ENCODE measurements at regions not wholly inside any gene's neighbourhood (a gene's known extent, or its start where the extent isn't known, plus 50 kb on each side); places are given as distances from the start of the nearest gene placed in this dataset.

DNA sequence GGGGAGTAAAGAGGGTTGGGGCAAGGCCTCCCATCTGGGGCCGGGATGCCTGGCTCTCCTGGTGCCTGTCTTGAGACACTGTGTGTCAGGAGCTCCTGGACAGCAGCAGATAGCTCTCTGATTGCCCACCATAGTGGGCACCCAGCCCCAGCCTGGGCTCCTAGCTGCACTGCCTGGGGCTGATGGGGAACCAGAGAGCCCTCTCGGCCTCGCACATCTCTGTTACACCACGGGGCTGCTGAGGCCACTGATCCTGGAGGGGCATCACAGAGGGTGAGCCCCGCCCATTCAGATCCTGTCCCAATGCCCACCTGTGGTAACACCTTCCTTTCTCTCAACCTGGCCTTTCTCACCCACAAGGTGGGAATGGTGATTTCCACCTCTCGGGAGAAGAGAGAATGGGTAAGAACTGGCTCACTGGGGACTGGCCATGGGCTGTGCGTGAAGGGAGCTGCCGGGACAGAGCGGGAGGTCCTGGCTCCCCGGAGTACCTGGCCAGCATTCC, 135.9 kb downstream of the URI1 start (continued):
- TF ChIP-seq RAD21 (IDR thresholded peaks at IDR 0.05) = no peak

DNA sequence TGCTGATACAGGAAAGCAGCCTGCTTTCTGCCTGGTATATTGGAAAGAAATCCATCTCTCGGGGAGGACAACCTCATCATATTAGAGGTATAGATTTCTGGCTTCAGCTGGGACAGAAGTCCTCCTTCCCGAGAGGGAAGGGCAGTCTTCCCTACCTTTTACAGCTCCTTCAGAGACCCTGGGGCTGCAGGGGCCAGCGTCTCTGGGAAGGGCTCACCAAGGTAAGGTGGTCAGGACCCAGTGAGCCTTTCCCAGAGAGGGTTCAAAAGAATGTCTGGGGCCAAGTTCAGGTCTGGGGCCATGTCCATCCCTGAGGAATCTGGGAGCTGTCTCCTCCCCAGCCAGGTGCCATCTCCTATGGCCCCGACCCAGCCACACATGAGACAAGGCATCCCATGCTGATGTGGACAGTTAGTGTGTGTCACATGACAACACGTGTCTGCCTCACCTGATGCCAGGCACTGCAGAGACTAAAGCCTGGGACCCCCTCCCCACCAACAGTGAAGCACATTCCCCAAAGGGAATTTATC, 136.4 kb downstream of the URI1 start:
- Histone ChIP-seq H3K4me1 (ENCODE audit: control insufficient read depth in 4 of 4, insufficient read depth in 4 of 4, low read length in 3 of 4) (no peaks in the 10 kb centered on the region), H3K9me3 (ENCODE audit: control insufficient read depth in 4 of 4, low read length in 3 of 4) (no peaks in the 10 kb centered on the region), H3K27ac (ENCODE audit: low read depth in 1 of 2, low read length in 2 of 2) (no peak overlapping the region), H3K4me3 (ENCODE audit: low read depth in 1 of 3, low read length in 3 of 3) (no peak overlapping the region), H3K27me3 (ENCODE audit: control insufficient read depth in 4 of 4, insufficient read depth in 4 of 4, low read length in 3 of 4) (no peaks in the 10 kb centered on the region), H3K9ac (ENCODE audit: low read depth in 1 of 2, low read length in 2 of 2) (no peak overlapping the region), H3K36me3 (ENCODE audit: control insufficient read depth in 4 of 4, insufficient read depth in 3 of 4, low read depth in 1 of 4, low read length in 3 of 4) (no peaks in the 10 kb centered on the region)
- TF ChIP-seq RXRA (IDR thresholded peaks at IDR 0.05) (no peak), TAF1 (conservative IDR thresholded peaks at IDR 0.05) (no peak), HNF4A (conservative IDR thresholded peaks at IDR 0.05) (no peak), SP1 (IDR thresholded peaks at IDR 0.05) (no peak), FOXA1 (IDR thresholded peaks at IDR 0.05) (no peak), HNF4G (IDR thresholded peaks at IDR 0.05) (no peak), RAD21 (IDR thresholded peaks at IDR 0.05) (no peak), NR2F2 (IDR thresholded peaks at IDR 0.05) (no peak), EGR1 (IDR thresholded peaks at IDR 0.05; ENCODE audit: low read depth in 2 of 2) (no peak), JUND (IDR thresholded peaks at IDR 0.05) (no peak), YY1 (IDR thresholded peaks at IDR 0.05) (no peak), GABPA (IDR thresholded peaks at IDR 0.05 in 1 of 2, conservative IDR thresholded peaks at IDR 0.05 in 1 of 2) (no peak), FOXA2 (IDR thresholded peaks at IDR 0.05) (no peak)
- TF ChIP-seq, protein P1, sequence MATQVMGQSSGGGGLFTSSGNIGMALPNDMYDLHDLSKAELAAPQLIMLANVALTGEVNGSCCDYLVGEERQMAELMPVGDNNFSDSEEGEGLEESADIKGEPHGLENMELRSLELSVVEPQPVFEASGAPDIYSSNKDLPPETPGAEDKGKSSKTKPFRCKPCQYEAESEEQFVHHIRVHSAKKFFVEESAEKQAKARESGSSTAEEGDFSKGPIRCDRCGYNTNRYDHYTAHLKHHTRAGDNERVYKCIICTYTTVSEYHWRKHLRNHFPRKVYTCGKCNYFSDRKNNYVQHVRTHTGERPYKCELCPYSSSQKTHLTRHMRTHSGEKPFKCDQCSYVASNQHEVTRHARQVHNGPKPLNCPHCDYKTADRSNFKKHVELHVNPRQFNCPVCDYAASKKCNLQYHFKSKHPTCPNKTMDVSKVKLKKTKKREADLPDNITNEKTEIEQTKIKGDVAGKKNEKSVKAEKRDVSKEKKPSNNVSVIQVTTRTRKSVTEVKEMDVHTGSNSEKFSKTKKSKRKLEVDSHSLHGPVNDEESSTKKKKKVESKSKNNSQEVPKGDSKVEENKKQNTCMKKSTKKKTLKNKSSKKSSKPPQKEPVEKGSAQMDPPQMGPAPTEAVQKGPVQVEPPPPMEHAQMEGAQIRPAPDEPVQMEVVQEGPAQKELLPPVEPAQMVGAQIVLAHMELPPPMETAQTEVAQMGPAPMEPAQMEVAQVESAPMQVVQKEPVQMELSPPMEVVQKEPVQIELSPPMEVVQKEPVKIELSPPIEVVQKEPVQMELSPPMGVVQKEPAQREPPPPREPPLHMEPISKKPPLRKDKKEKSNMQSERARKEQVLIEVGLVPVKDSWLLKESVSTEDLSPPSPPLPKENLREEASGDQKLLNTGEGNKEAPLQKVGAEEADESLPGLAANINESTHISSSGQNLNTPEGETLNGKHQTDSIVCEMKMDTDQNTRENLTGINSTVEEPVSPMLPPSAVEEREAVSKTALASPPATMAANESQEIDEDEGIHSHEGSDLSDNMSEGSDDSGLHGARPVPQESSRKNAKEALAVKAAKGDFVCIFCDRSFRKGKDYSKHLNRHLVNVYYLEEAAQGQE (IDR thresholded peaks at IDR 0.05) = no peak
- TF ChIP-seq, protein P2, sequence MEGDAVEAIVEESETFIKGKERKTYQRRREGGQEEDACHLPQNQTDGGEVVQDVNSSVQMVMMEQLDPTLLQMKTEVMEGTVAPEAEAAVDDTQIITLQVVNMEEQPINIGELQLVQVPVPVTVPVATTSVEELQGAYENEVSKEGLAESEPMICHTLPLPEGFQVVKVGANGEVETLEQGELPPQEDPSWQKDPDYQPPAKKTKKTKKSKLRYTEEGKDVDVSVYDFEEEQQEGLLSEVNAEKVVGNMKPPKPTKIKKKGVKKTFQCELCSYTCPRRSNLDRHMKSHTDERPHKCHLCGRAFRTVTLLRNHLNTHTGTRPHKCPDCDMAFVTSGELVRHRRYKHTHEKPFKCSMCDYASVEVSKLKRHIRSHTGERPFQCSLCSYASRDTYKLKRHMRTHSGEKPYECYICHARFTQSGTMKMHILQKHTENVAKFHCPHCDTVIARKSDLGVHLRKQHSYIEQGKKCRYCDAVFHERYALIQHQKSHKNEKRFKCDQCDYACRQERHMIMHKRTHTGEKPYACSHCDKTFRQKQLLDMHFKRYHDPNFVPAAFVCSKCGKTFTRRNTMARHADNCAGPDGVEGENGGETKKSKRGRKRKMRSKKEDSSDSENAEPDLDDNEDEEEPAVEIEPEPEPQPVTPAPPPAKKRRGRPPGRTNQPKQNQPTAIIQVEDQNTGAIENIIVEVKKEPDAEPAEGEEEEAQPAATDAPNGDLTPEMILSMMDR (IDR thresholded peaks at IDR 0.05; ENCODE audit: low read depth, low read length, missing input control) = no peak
- TF ChIP-seq, protein P3, sequence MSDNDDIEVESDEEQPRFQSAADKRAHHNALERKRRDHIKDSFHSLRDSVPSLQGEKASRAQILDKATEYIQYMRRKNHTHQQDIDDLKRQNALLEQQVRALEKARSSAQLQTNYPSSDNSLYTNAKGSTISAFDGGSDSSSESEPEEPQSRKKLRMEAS (IDR thresholded peaks at IDR 0.05) = no peak
- TF ChIP-seq, protein P4, sequence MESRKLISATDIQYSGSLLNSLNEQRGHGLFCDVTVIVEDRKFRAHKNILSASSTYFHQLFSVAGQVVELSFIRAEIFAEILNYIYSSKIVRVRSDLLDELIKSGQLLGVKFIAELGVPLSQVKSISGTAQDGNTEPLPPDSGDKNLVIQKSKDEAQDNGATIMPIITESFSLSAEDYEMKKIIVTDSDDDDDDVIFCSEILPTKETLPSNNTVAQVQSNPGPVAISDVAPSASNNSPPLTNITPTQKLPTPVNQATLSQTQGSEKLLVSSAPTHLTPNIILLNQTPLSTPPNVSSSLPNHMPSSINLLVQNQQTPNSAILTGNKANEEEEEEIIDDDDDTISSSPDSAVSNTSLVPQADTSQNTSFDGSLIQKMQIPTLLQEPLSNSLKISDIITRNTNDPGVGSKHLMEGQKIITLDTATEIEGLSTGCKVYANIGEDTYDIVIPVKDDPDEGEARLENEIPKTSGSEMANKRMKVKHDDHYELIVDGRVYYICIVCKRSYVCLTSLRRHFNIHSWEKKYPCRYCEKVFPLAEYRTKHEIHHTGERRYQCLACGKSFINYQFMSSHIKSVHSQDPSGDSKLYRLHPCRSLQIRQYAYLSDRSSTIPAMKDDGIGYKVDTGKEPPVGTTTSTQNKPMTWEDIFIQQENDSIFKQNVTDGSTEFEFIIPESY (IDR thresholded peaks at IDR 0.05) = no peak
- TF ChIP-seq, protein P5, sequence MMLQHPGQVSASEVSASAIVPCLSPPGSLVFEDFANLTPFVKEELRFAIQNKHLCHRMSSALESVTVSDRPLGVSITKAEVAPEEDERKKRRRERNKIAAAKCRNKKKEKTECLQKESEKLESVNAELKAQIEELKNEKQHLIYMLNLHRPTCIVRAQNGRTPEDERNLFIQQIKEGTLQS (IDR thresholded peaks at IDR 0.05) = no peak
- DNase-seq (ENCODE audit: low spot score) = no peak
- WGBS = 80% methylated on average over 5 of the region's 5 CpGs

All from liver (tissue), 8 donors.